IPS-20b (cell line): ENCODE measurements at regions not wholly inside any gene's neighbourhood (a gene's known extent, or its start where the extent isn't known, plus 50 kb on each side); places are given as distances from the start of the nearest gene placed in this dataset.

ENCODE experiments used
- H3K27ac ChIP-seq: one replicate; pipeline ENCODE4 v1.5.1; 2013; ENCODE audit warnings: low read length
- H3K27me3 ChIP-seq: 2 replicates; pipeline ENCODE4 v1.6.1; 2013; ENCODE audit warnings: mild to moderate bottlenecking, low read length, inconsistent platforms; ENCODE audit not compliant: insufficient read depth
- H3K36me3 ChIP-seq: 2 replicates; pipeline ENCODE4 v1.6.1; 2013; ENCODE audit warnings: low read depth, mild to moderate bottlenecking, inconsistent platforms, low read length, moderate library complexity; ENCODE audit not compliant: insufficient read depth
- H3K4me1 ChIP-seq: 2 replicates; pipeline ENCODE4 v1.6.1; 2013; ENCODE audit warnings: mild to moderate bottlenecking, control low read depth, inconsistent platforms, low read length, moderate library complexity; ENCODE audit not compliant: insufficient read depth
- H3K4me3 ChIP-seq: 2 replicates; pipeline ENCODE4 v1.5.1; 2013; ENCODE audit warnings: mild to moderate bottlenecking, low read length, inconsistent platforms
- H3K9ac ChIP-seq: 2 replicates; pipeline ENCODE4 v1.6.1; 2013; ENCODE audit warnings: low read depth, mild to moderate bottlenecking, inconsistent platforms, low read length, moderate library complexity
- H3K9me3 ChIP-seq: 2 replicates; pipeline ENCODE4 v1.6.1; 2013; ENCODE audit warnings: mild to moderate bottlenecking, low read depth, low read length, inconsistent platforms; ENCODE audit not compliant: insufficient read depth

GRCh38 chr18:54532962-54533361, 58.1 kb upstream of the DYNAP start:
- Histone ChIP-seq H3K9ac (no peak overlapping the region), H3K36me3 (peaks cover 27% of the 10 kb centered on the region), H3K4me1 (peaks cover 39% of the 10 kb centered on the region), H3K27ac (no peak overlapping the region), H3K9me3 (peaks cover 34% of the 10 kb centered on the region), H3K4me3 (no peak overlapping the region), H3K27me3 (no peaks in the 10 kb centered on the region)
